Medulla oblongata (tissue), 1 donor: ENCODE measurements at regions not wholly inside any gene's neighbourhood (a gene's known extent, or its start where the extent isn't known, plus 50 kb on each side); places are given as distances from the start of the nearest gene placed in this dataset.
A peak's percentile ranks its signal among the peaks of the same experiment; 100 is the strongest.

ENCODE experiments used
- DNase-seq: peaks from one replicate; pipeline ENCODE4 v3.0.0-alpha.2; 2015; ENCODE audit errors: extremely low spot score

DNA sequence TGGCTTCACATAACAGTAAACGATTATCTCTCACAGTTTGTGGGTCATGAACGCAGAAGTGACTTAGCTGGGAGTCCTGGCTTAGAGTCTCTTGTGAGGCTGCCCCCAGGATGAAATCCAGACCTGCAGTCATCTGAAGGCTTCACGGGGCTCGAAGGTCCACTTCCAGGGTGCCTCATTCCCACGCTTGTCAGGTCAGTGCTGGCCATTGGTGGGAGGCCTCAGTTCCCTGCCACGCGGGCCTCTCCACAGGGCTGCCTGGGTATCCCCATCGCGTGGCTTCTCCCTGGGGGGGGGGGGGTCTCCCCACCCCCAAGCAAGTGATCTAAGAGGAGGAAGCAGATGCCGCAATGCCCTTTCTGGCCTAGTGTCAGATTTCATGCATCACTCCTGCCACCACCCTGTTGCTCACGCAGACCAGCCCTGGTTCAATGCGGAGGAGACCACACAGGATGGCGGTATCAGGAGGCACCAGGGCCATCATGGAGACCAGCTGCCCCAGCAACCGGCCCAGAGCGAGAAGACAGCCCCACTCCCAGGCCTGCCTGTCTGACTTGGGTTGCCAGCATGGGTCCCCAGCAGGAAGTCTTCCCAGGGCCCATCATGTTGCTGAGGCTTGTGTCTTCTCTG lies 77.3 kb upstream of the CDH5 start:
- DNase-seq, result no peak

DNA sequence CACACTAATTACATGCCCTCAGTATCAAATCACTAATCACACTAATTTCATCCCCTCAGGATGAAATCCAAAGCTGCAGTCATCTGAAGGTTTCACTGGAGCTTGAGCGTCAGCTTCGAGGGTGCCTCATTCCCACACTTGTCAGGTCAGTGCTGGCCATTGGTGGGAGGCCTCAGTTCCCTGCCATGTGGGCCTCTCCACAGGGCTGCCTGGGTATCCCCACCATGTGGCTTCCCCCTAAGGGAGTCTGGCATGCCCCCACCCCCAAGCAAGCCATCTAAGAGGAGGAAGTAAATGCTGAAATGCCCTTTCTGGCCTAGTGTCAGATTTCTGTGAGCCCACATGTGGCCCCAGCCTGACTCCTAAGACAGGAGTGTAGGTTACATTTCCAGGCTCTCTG lies 78.6 kb upstream of the CDH5 start:
- DNase-seq, result no peak

- no peak for DNase-seq
These were observed 79.1 kb upstream of the CDH5 start for GRCh38 chr16:66287416-66287815.

DNA sequence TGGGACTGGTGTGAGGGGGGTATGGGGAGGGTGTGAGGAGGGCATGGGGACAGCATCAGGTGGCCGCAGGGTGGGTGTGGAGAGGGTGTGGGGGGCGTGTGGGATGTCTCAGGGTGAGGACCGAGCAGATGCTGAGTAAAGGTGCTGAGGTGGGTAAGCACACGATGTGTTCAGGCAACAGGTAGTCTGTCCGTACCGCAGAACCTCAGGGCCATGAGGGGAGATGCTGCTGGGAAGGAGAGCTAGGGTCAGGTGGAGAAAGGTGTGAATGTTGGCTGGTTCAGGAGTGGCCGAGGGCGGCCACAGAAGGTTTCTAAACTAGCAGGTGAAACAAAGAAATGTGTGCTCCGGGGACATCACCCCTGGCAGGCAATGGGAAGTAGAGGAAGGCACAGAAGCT lies 80.0 kb upstream of the CDH5 start:
- no peak for DNase-seq

- DNase-seq, result no peak
These were observed 87.8 kb upstream of the CDH5 start for GRCh38 chr16:66278604-66279262.

GRCh38 chr16:66278111-66278531 lies 88.4 kb upstream of the CDH5 start:
- no peak for DNase-seq

GRCh38 chr16:66277311-66278070 lies 89.0 kb upstream of the CDH5 start:
- no peak for DNase-seq

- peak; percentile 69 for DNase-seq
These were observed 90.6 kb upstream of the CDH5 start for GRCh38 chr16:66275775-66276428.

DNA sequence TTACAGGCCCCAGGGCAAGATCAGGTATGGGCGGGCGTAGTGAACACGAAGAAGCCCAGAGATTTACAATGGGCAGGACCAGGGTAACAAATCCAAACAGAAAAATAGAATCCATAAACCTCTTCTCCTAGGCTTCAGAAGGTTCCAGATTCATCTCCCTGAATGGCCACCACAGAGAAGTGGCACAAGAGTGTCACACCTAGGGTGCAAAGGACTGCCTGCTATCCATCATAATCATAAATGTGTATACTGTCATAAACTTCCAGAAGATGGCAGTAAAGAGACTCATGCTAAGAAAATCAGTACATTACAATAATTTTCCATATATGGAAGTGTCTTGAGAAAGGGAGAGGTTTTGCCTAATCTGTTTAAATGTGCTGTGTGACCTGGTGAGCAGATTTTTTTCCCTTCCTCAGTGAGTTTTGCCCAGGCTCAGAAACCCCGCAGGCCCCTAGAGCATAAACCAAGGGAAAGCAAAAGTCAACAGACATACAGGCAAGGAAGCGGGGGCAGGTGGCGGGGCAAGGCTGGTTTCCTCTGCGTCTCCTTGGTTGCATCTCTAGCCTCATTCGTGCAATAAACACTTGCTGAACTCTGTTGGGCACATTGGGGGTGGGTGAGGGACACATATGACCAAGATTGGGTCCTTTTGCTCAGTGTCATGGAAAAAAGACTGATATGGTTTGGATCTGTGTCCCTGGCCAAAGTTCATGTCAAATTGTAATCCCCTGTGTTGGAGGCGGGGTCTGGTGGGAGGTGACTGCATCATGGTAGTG lies 92.0 kb upstream of the CDH5 start:
- no peak for DNase-seq

- peak; percentile 35 for DNase-seq
These were observed 92.7 kb upstream of the CDH5 start for GRCh38 chr16:66273644-66274334.

GRCh38 chr16:66273053-66273452 lies 93.4 kb upstream of the CDH5 start:
- no peak for DNase-seq

DNA sequence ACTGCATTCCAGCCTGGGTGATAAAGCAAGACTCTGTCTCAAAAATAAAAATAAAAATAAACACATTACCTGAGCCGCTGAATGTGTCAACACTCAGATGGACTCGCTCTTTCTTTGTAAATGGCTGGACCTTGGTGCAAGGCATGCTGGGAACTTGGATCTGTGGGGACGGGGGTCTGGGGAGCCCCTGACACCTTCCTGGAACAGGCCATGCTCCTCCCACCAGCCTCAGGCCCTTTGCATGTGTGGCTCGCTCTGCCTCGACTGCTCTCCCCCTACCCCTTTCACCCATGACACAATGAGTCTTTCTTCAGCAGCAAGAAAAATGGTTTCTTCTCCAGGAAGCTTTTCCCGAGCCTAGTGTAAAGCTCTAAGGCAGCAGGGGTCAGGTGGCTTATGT lies 94.0 kb upstream of the CDH5 start:
- DNase-seq, result no peak

- no peak for DNase-seq
These were observed 95.1 kb upstream of the CDH5 start for GRCh38 chr16:66271074-66272060.

DNA sequence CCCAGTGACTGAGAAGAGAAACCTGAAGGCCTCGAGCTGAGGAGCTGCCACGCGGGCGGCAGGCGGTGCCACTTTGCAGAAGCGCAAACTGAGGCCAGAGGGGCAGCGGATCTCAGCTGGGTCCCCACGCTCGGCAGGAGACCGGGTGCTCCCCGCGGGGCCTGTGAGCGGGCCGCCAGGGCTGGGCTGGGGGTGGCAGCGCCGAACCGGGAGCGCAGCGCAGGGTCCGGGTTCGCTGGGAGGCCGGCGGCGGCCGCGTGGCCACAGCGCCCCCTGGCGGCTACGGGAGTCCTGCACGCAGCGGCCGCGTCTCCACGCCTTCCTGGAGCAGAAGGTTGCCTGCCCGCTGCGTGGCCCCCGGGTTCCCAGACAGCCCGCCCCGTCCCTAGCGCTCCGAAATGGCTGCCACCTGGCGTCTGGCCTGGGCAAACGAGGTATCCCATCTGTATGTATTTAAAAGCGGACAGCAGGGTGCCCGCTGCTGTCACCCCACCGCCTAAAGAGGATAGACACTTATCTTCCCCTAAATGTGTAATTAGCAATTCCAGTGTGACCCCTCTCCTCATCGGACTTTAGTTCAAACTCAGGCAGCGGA lies 96.1 kb upstream of the CDH5 start:
- peak; percentile 52 for DNase-seq

GRCh38 chr16:66269617-66270332 lies 96.7 kb upstream of the CDH5 start:
- DNase-seq, result no peak

- no peak for DNase-seq
These were observed 99.0 kb upstream of the CDH5 start for GRCh38 chr16:66267292-66268014.

GRCh38 chr16:66266436-66267291 lies 99.8 kb upstream of the CDH5 start:
- DNase-seq, result no peak
